NCI-H1436 (cell line): ENCODE measurements at regions not wholly inside any gene's neighbourhood (a gene's known extent, or its start where the extent isn't known, plus 50 kb on each side); places are given as distances from the start of the nearest gene placed in this dataset.
"Not testable (repeated sequence)": the region's sequence is repeated elsewhere in the genome, so short reads cannot be mapped to it uniquely, and the experiment has no call there.

Source experiments
- DNase-seq: peaks from one replicate; lab custom pipeline; 2025; lab: John Stamatoyannopoulos, UW

- DNase-seq: no peak
These were observed 58.6 kb upstream of the SHISA6 start for GRCh38 chr17:11182430-11182829.

GRCh38 chr17:11178581-11178980 lies 62.4 kb upstream of the SHISA6 start:
- no peak for DNase-seq

GRCh38 chr17:11177340-11177739 lies 63.7 kb upstream of the SHISA6 start:
- no peak for DNase-seq

- no peak for DNase-seq
These were observed 64.5 kb upstream of the SHISA6 start for GRCh38 chr17:11176549-11176948.

GRCh38 chr17:11170881-11171280 lies 70.1 kb upstream of the SHISA6 start:
- DNase-seq: no peak

GRCh38 chr17:11151818-11152425 lies 89.1 kb upstream of the SHISA6 start:
- no peak for DNase-seq

GRCh38 chr17:11150906-11151511 lies 90.0 kb upstream of the SHISA6 start:
- DNase-seq: not testable (repeated sequence)

GRCh38 chr17:11144358-11145233 lies 96.4 kb upstream of the SHISA6 start:
- no peak for DNase-seq

GRCh38 chr17:11142231-11142630 lies 98.8 kb upstream of the SHISA6 start:
- no peak for DNase-seq

GRCh38 chr17:11140501-11140900 lies 100.5 kb upstream of the SHISA6 start:
- DNase-seq: no peak

GRCh38 chr17:11140043-11140442 lies 101.0 kb upstream of the SHISA6 start:
- DNase-seq: no peak

- no peak for DNase-seq
These were observed 103.0 kb upstream of the SHISA6 start for GRCh38 chr17:11138023-11138422.

GRCh38 chr17:11135819-11136218 lies 105.2 kb upstream of the SHISA6 start:
- no peak for DNase-seq

GRCh38 chr17:11130367-11130766 lies 110.6 kb upstream of the SHISA6 start:
- no peak for DNase-seq

GRCh38 chr17:11122908-11123307 lies 118.1 kb upstream of the SHISA6 start:
- no peak for DNase-seq

- no peak for DNase-seq
These were observed 119.5 kb upstream of the SHISA6 start for GRCh38 chr17:11121341-11121985.

- DNase-seq: no peak
These were observed 131.9 kb upstream of the SHISA6 start for GRCh38 chr17:11109106-11109505.

- no peak for DNase-seq
These were observed 135.9 kb upstream of the SHISA6 start for GRCh38 chr17:11105141-11105540.

GRCh38 chr17:11097121-11097520 lies 143.9 kb upstream of the SHISA6 start:
- DNase-seq: no peak

- no peak for DNase-seq
These were observed 146.7 kb upstream of the SHISA6 start for GRCh38 chr17:11094331-11094730.

GRCh38 chr17:11086646-11087340 lies 154.2 kb upstream of the SHISA6 start:
- DNase-seq: no peak

GRCh38 chr17:11082559-11082958 lies 158.5 kb upstream of the SHISA6 start:
- DNase-seq: no peak
